ENCODE measurements at regions not wholly inside any gene's neighbourhood (a gene's known extent, or its start where the extent isn't known, plus 50 kb on each side); places are given as distances from the start of the nearest gene placed in this dataset.

DNA sequence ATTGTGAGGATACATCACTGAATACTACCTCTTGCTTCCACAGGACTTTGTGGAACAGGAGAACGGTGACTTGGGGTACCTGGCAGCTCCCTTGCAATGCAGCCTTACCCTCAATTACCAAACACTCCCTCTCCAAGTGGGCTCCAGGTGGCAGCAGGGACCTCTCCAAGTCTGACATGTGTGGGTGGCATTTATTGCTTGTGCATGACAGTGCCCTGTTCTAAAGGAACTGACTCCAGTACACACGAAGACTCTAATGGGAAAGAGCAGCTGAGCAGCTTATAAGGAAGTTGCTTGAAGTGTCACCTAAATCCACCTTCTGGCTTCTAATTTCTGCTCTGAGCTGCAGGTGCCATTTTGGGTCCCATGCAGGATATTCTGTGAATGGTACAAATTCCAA is 174.1 kb upstream of the SLCO3A1 start:
- no peak for TF ChIP-seq CTCF (IDR thresholded peaks at IDR 0.05)
- TF ChIP-seq EZH2 (IDR thresholded peaks at IDR 0.05), result no peak
- no peak for TF ChIP-seq EZH2phosphoT487 (IDR thresholded peaks at IDR 0.05)

Data from neural progenitor cell (in vitro differentiated cells).